Head of caudate nucleus (tissue), 42 donors: ENCODE measurements at regions not wholly inside any gene's neighbourhood (a gene's known extent, or its start where the extent isn't known, plus 50 kb on each side); places are given as distances from the start of the nearest gene placed in this dataset.

Experiments used
- DNase-seq, 42 donors: peaks; one replicate each; pipeline versions ENCODE4 v3.0.0 to v3.0.0-alpha.2; 2020 to 2021; ENCODE audit warnings: mixed read lengths in 7 of 42
- intact Hi-C: fragments of 100-400 bp; cut with DNase I; formaldehyde crosslinking; loops from one replicate; pipeline ENCODE4 v1.15.0; 2022

- intact Hi-C loops: loop anchor here (2.0 kb wide), 1 partner anchor 237 kb away; no protein-coding TSS in a partner anchor
- peak in 9 of 42 donors; percentile 8 to 23 (median 13) for DNase-seq
Measured at GRCh38 chr3:113051787-113052186, 61.0 kb downstream of the GTPBP8 start.

- intact Hi-C loops: loop anchor here (2.0 kb wide), 1 partner anchor 236 kb away; no protein-coding TSS in a partner anchor
- DNase-seq: no peak
Measured at GRCh38 chr3:113053169-113053568, 62.4 kb downstream of the GTPBP8 start.

GRCh38 chr3:113054552-113054951, 63.8 kb downstream of the GTPBP8 start:
- no peak for DNase-seq
- intact Hi-C loops: no loop called here

GRCh38 chr3:113055201-113055600, 64.4 kb downstream of the GTPBP8 start:
- intact Hi-C loops: no loop called here
- no peak for DNase-seq

GRCh38 chr3:113055961-113056360, 65.2 kb downstream of the GTPBP8 start:
- intact Hi-C loops: no loop called here
- no peak for DNase-seq

- DNase-seq: no peak
- intact Hi-C loops: no loop called here
Measured at GRCh38 chr3:113057117-113057516, 66.3 kb downstream of the GTPBP8 start.

- DNase-seq: no peak
- intact Hi-C loops: no loop called here
Measured at GRCh38 chr3:113058188-113058587, 67.4 kb downstream of the GTPBP8 start.

- intact Hi-C loops: no loop called here
- peak in 1 of 42 donors; percentile 14 for DNase-seq
Measured at GRCh38 chr3:113062705-113063104, 71.9 kb downstream of the GTPBP8 start.

- no peak for DNase-seq
- intact Hi-C loops: no loop called here
Measured at GRCh38 chr3:113063126-113063894, 72.5 kb downstream of the GTPBP8 start.

- intact Hi-C loops: no loop called here
- no peak for DNase-seq
Measured at GRCh38 chr3:113064183-113064582, 73.4 kb downstream of the GTPBP8 start.

GRCh38 chr3:113065336-113065735, 74.6 kb downstream of the GTPBP8 start:
- intact Hi-C loops: no loop called here

GRCh38 chr3:113070072-113070640, 79.4 kb downstream of the GTPBP8 start:
- no peak for DNase-seq
- intact Hi-C loops: no loop called here

More at GRCh38 chr3:113065336-113065735, 74.6 kb downstream of the GTPBP8 start:
- DNase-seq: no peak

- intact Hi-C loops: no loop called here
- no peak for DNase-seq
Measured at GRCh38 chr3:113070681-113071113, 79.9 kb downstream of the GTPBP8 start.

- DNase-seq: no peak
- intact Hi-C loops: no loop called here
Measured at GRCh38 chr3:113075588-113075987, 84.8 kb downstream of the GTPBP8 start.

GRCh38 chr3:113079218-113079961, 88.6 kb downstream of the GTPBP8 start:
- no peak for DNase-seq
- intact Hi-C loops: no loop called here

- no peak for DNase-seq
Measured at GRCh38 chr3:113084777-113085176, 94.0 kb downstream of the GTPBP8 start.

GRCh38 chr3:113086560-113087461, 96.0 kb downstream of the GTPBP8 start:
- no peak for DNase-seq
- intact Hi-C loops: no loop called here

More at GRCh38 chr3:113084777-113085176, 94.0 kb downstream of the GTPBP8 start:
- intact Hi-C loops: no loop called here

- DNase-seq: peak in 1 of 42 donors; percentile 3
- intact Hi-C loops: no loop called here
Measured at GRCh38 chr3:113088616-113089015, 97.8 kb downstream of the GTPBP8 start.

GRCh38 chr3:113091417-113091816, 100.6 kb downstream of the GTPBP8 start:
- no peak for DNase-seq
- intact Hi-C loops: no loop called here
